ENCODE measurements at regions not wholly inside any gene's neighbourhood (a gene's known extent, or its start where the extent isn't known, plus 50 kb on each side); places are given as distances from the start of the nearest gene placed in this dataset.

DNA sequence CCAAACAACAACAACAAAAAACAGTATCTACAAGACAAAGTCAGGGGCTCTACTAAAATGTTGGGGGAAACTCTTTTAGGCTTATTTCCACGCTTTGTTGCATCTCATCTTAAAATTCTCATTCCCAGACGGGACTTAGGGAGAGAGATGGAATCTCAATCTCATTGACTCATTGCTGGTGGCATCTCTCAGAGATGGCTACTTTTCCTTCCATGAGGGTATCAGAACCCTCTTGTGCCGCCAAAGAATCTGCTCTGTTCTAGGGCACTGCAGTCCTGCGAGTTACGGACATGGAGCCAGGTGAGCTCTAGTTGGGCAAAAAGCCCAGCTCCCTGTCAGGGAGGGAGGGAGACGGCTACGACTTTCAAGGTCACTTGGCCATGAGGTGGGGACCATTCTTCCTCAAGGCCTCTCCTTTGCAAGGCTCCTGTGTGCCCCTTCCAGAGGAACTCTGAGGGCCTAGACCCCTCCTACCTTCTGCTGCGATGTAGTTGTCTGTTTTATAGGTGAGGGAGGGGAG, 68.0 kb downstream of the MYCN start:
- DNase-seq = no peak

GRCh38 chr2:16007167-16007934, 67.0 kb downstream of the MYCN start:
- DNase-seq = no peak

DNA sequence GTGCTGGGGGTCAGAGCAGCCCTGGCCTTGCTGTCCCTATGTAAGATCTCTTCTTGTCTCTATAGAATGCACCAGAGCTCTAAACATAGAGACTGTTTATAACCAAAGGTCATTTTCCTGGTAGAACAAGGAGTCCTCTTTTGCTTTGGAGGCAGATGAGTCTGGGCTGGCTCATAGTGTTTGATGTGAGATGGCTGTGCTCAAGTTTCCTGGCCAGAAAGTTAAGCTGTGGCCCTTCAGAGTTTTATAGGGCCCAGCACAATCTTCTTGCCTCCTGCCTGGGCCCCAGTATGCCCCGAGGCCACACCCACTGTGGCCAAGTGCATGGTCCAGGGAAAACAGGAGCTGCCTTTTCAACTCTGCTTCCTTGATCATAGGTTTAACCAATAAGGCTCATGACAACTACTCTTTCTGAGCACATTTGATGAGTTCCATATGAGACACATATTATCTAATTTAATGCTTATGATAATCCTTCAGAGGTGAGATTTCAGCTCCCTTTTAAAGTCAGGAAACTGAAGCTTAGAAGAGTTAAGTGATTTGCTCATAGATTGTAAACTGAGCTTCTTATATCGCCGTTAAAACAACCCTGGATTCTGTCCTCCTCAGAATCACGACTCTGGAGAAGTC, 66.3 kb downstream of the MYCN start:
- no peak for DNase-seq

DNA sequence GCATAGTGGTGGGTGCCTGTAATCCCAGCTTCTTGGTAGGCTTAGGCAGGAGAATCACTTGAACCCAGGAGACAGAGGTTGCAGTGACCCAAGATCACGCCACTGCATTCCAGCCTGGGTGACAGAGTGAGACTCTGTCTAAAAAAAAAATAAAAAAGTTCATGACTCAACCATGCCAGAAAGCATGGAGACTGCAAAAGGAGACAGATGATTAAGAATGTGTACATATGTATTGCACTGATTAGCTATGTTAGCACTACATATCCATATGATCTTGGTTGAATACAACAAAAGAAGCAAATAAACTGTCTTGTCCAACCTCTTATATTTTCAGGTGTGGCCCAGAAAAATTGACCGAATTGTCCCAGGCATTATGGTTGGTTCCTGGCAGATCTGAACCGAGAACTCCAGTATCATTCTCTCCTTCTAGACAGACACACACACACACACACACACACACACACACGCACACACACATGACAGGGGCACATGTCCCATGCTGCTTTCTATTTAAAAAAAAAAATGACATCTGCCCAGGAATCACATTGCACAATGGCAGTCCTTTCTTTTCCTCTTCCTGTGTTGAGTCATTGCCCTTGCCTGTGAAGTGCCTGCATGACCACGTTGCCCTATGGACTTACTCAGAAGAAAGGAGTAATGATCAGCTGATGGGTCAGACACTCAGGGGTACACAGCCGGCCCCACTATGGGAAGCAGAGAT, 65.6 kb downstream of the MYCN start:
- no peak for DNase-seq

DNA sequence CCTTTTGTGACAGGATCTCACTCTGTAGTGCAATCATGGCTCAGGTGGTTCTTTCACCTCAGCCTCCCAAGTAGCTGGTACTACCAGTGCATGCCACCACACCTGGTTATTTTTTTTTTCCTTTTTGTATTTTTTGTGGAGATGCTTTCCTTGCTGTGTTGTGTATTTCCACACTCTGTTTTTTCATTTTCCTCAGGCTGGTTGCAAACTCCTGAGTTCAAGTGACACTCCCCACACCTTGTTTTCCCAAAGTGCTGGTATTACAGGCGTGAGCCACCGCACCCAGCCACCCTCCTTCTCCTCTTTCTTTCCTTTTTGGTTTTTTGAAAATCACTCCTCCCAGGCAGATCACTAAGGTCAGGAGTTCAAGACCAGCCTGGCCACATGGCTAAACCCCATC, 65.0 kb downstream of the MYCN start:
- DNase-seq = no peak

DNA sequence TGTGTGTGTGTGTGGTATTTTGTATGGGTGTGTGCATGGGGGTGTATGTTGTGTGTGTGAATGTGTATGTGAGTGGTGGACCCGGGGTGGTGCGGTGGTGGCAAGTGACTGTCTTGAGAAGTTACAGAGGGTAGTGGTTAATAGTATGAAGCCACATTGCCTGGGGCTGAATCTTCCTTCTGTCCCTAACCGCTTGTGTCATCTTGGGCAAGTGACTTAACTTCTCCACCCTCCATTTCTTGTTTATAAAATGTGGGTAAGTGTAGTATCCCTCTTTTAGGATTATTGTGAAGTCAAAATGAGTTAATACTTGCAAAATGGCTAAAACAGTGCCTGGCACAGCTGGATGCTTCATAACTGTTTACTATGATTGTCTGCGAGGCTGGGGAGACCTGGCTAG, 63.5 kb downstream of the MYCN start:
- DNase-seq = no peak

DNA sequence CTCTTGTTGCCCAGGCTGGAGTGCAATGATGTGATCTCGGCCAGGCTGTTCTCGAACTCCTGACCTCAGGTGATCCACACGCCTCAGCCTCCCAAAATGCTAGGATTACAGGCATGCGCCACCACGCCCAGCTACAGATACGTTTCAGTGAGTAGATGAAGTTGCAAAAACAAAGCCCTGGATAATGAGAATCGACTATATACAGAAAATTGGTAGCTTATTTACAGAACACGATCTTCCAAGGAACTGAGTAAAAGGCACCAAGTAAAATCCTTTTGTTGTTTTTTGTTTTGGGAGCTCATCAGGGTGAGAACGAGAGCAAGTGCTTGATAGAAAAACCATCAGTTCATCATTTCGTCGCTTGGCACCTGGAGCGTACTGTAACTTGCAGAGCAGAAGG, 62.8 kb downstream of the MYCN start:
- no peak for DNase-seq

DNA sequence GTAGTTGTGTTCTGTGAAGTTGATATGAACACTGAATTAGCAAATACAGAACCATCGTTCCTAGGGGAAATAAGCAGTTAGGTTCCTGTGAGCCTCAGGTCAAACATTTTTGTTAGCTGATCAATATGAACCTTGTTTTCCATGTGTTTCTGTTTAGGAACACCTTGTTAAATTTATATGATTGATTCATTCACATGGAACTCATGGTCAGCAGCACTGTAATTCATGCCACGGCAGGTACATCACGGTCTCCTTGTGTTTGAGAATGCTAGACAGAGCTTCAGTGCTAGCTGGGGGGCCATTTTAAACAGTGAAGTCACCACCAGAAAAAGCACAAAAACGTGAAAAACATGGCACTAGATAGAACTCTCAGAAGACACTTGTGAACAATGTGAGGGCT, 62.2 kb downstream of the MYCN start:
- DNase-seq = no peak

- DNase-seq = no peak
Measured at GRCh38 chr2:16002144-16002543, 61.8 kb downstream of the MYCN start.

- DNase-seq = no peak
Measured at GRCh38 chr2:16000642-16001041, 60.3 kb downstream of the MYCN start.

GRCh38 chr2:15999596-16000469, 59.5 kb downstream of the MYCN start:
- DNase-seq = no peak

GRCh38 chr2:15997728-15998280, 57.5 kb downstream of the MYCN start:
- DNase-seq = no peak

DNA sequence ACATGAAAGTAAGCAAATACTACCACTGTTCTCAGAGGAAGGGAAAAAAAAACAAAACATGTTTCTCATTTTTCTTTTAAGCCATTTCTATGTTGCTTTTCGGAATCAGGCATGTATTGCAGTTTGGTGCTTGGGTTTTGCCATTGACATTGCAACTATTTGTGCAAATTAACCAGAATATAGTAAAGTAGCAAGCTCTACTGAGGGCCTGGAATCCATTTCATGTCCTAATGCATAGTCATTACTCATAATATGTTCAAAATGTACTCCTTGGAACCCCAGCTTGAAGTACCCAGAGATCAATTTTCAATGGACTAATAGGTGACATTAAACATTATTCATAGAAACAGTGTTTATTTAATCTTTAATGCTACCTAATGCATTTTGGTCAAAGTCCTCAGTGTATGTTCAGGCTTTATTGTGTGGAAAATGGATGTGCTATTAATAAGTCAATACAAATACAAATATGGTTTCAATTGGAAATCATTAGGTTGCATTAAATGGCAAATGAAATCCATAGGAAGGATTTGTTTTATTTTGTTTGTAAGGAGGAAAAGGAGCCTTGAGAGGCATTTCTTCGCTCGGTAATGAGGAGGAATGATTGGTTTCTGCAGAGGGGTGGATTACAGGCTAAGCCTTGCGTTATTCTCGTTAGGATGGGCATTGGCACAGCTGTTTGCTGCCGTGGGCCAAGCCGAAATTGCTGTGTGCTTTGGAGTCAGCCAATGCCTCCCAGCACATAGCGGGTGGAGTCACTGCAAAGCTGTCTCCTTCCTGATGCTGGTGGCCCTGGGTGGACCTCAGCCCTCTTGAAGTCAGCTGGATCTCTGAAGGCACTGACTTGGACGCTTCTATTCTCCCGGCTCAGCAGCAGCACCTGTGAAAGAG, 56.4 kb downstream of the MYCN start:
- no peak for DNase-seq
